Gastrocnemius medialis (tissue), 4 donors: ENCODE measurements at regions not wholly inside any gene's neighbourhood (a gene's known extent, or its start where the extent isn't known, plus 50 kb on each side); places are given as distances from the start of the nearest gene placed in this dataset.

Experiments used
- CTCF ChIP-seq, 5 experiments: fragments of 450-650 bp in 3 of 5; fragments of 200-600 bp in 2 of 5; sonication (generic) in 2 of 5; IDR thresholded peaks in 4 of 5; conservative IDR thresholded peaks in 1 of 5; 1 replicate in 4 of 5; 2 replicates in 1 of 5; pipeline ENCODE4 v1.5.1; 2016 to 2019; ENCODE audit warnings: antibody characterized with exemption in 5 of 5, mild to moderate bottlenecking in 3 of 5, moderate library complexity in 3 of 5
- POLR2A ChIP-seq, 2 donors: fragments of 450-650 bp; IDR thresholded peaks; one replicate each; pipeline ENCODE4 v1.6.1; 2017; ENCODE audit warnings: antibody characterized with exemption in 2 of 2, mild to moderate bottlenecking in 2 of 2, moderate library complexity in 2 of 2

DNA sequence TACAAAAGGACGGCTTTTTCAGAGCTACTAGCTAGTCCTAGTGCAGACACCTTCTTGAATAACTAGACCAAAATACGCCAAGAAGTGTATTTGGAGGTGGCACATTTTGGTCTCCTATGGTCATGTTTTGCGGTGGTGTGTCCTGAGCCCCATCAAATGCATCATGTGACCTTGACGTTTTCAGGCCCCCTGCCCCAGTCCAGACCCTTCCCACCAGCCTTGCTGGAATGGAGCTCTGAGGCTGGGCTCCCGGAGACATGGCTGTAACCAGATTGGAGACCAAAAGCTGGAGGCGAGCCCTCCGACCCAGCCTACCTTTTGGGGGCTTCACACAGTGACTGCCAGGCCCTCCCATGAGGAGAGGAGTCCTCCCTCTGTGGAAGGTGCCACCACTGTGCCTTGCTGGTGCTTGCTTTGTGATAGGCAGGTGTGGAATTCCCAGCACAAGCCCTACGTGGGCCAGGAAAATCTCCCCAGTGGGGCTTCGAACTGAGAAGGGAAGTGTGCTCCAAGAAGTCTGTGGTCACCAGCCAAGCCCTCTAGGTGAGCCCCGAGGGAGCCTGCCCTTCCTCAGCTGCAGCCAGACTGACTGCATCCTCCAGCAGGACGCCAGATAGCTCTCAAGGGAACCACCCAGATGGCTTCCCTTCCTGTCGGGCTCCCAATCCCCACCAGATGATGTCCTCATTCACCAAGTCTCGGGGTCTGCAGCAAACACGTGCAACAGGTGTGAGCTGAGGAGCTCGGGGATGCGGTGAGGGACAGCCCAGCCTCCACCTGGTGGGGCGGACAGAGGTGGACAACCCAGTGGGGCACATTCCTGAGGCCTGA is 126.2 kb downstream of the ASB7 start:
- TF ChIP-seq CTCF (IDR thresholded peaks at IDR 0.05 in 4 of 5, conservative IDR thresholded peaks at IDR 0.05 in 1 of 5) (no peak), POLR2A (IDR thresholded peaks at IDR 0.05) (no peak)
